ENCODE measurements at regions not wholly inside any gene's neighbourhood (a gene's known extent, or its start where the extent isn't known, plus 50 kb on each side); places are given as distances from the start of the nearest gene placed in this dataset.

- DNase-seq (ENCODE audit: low read depth in 2 of 2): no peak
Observed at GRCh38 chr14:62269204-62269603, 507.0 kb downstream of the SNAPC1 start.

- DNase-seq (ENCODE audit: low read depth in 2 of 2): no peak
Observed at GRCh38 chr14:62270236-62270635, 508.0 kb downstream of the SNAPC1 start.

GRCh38 chr14:62280366-62280765 is 518.1 kb downstream of the SNAPC1 start:
- DNase-seq (ENCODE audit: low read depth in 2 of 2): no peak

- no peak for DNase-seq (ENCODE audit: low read depth in 2 of 2)
Observed at GRCh38 chr14:62283837-62284236, 521.6 kb downstream of the SNAPC1 start.

- DNase-seq (ENCODE audit: low read depth in 2 of 2): no peak
Observed at GRCh38 chr14:62289471-62289870, 527.3 kb downstream of the SNAPC1 start.

GRCh38 chr14:62301080-62301479 is 538.9 kb downstream of the SNAPC1 start:
- DNase-seq (ENCODE audit: low read depth in 2 of 2): no peak

- DNase-seq (ENCODE audit: low read depth in 2 of 2): no peak
Observed at GRCh38 chr14:62301911-62302310, 539.7 kb downstream of the SNAPC1 start.

GRCh38 chr14:62303437-62303836 is 541.2 kb downstream of the SNAPC1 start:
- no peak for DNase-seq (ENCODE audit: low read depth in 2 of 2)

- no peak for DNase-seq (ENCODE audit: low read depth in 2 of 2)
Observed at GRCh38 chr14:62304257-62304656, 542.0 kb downstream of the SNAPC1 start.

- DNase-seq (ENCODE audit: low read depth in 2 of 2): no peak
Observed at GRCh38 chr14:62307844-62308243, 545.6 kb downstream of the SNAPC1 start.

GRCh38 chr14:62308316-62308715 is 546.1 kb downstream of the SNAPC1 start:
- no peak for DNase-seq (ENCODE audit: low read depth in 2 of 2)

GRCh38 chr14:62308891-62309290 is 546.7 kb downstream of the SNAPC1 start:
- no peak for DNase-seq (ENCODE audit: low read depth in 2 of 2)

- DNase-seq (ENCODE audit: low read depth in 2 of 2): no peak
Observed at GRCh38 chr14:62313212-62313611, 551.0 kb downstream of the SNAPC1 start.

- no peak for DNase-seq (ENCODE audit: low read depth in 2 of 2)
Observed at GRCh38 chr14:62314221-62314620, 552.0 kb downstream of the SNAPC1 start.

GRCh38 chr14:62314871-62315270 is 552.7 kb downstream of the SNAPC1 start:
- no peak for DNase-seq (ENCODE audit: low read depth in 2 of 2)

- DNase-seq (ENCODE audit: low read depth in 2 of 2): no peak
Observed at GRCh38 chr14:62315631-62316030, 553.4 kb downstream of the SNAPC1 start.

- no peak for DNase-seq (ENCODE audit: low read depth in 2 of 2)
Observed at GRCh38 chr14:62322216-62322615, 560.0 kb downstream of the SNAPC1 start.

GRCh38 chr14:62329427-62329826 is 567.2 kb downstream of the SNAPC1 start:
- DNase-seq (ENCODE audit: low read depth in 2 of 2): no peak

GRCh38 chr14:62347562-62348011 is 585.4 kb downstream of the SNAPC1 start:
- DNase-seq (ENCODE audit: low read depth in 2 of 2): no peak

GRCh38 chr14:62357362-62357761 is 595.1 kb downstream of the SNAPC1 start:
- DNase-seq (ENCODE audit: low read depth in 2 of 2): no peak

- no peak for DNase-seq (ENCODE audit: low read depth in 2 of 2)
Observed at GRCh38 chr14:62364161-62364560, 601.9 kb downstream of the SNAPC1 start.

GRCh38 chr14:62364800-62365280 is 602.6 kb downstream of the SNAPC1 start:
- no peak for DNase-seq (ENCODE audit: low read depth in 2 of 2)

- no peak for DNase-seq (ENCODE audit: low read depth in 2 of 2)
Observed at GRCh38 chr14:62369919-62370560, 607.8 kb downstream of the SNAPC1 start.

GRCh38 chr14:62373944-62374343 is 611.7 kb downstream of the SNAPC1 start:
- no peak for DNase-seq (ENCODE audit: low read depth in 2 of 2)

Measured in stimulated activated CD4-positive, alpha-beta T cell treated with anti-CD3 and anti-CD28 coated beads, Interleukin-4, amount 100 ng/mL, for 48 hours (primary cell).